A549 (cell line): ENCODE measurements at regions not wholly inside any gene's neighbourhood (a gene's known extent, or its start where the extent isn't known, plus 50 kb on each side); places are given as distances from the start of the nearest gene placed in this dataset.

Experiments used
- ATAC-seq, 2 experiments: fragments of 200-7000 bp in 1 of 2; fragments of >200 bp in 1 of 2; cut with Nextera tagmentation in 1 of 2; cut with Tn5 transposase in 1 of 2; 3 replicates each; pipeline versions ENCODE4 v1.8.0 to v1.9.1; 2018 to 2020; ENCODE audit warnings: mild to moderate bottlenecking in 1 of 2, moderate library complexity in 1 of 2
- CTCF ChIA-PET: fragments of 300-600 bp; sonication (Branson Sonifier 250); formaldehyde crosslinking; extraction: SDS; loops from one replicate; lab custom pipeline; 2021; ENCODE audit warnings: antibody characterized with exemption, inconsistent platforms; lab: Yijun Ruan, JAX
- POLR2A ChIA-PET: fragments of 350-600 bp; formaldehyde crosslinking; extraction: SDS; loops from one replicate; lab custom pipeline; 2021; ENCODE audit warnings: antibody characterized with exemption, inconsistent platforms; lab: Yijun Ruan, JAX
- DNase-seq, 2 experiments: peaks; one replicate each; pipeline versions ENCODE4 v3.0.0 to v3.0.0-alpha.2; 2011 to 2016; ENCODE audit warnings: low read depth in 1 of 2, low spot score in 1 of 2
- FAIRE-seq: peaks from 2 replicates; lab custom pipeline; 2011; peaks lifted over from hg19 to GRCh38; lab: Jason Lieb, UNC
- H3K27ac ChIP-seq, 2 experiments: fragments of >200 bp; sonication (Bioruptor Twin); formaldehyde crosslinking; 3 replicates each; pipeline ENCODE4 v1.5.1; 2016 to 2017
- H3K4me1 ChIP-seq: fragments of >200 bp; sonication (Bioruptor Twin); formaldehyde crosslinking; 3 replicates; pipeline ENCODE4 v1.6.1; 2016
- H3K4me2 ChIP-seq: fragments of >200 bp; sonication (Bioruptor Twin); formaldehyde crosslinking; 3 replicates; pipeline ENCODE4 v1.6.1; 2016
- H3K4me3 ChIP-seq: fragments of >200 bp; sonication (Bioruptor Twin); formaldehyde crosslinking; 3 replicates; pipeline ENCODE4 v1.5.1; 2016
- H3K9me3 ChIP-seq: fragments of >200 bp; sonication (Bioruptor Twin); formaldehyde crosslinking; 3 replicates; pipeline ENCODE4 v1.6.1; 2016
- EHF ChIP-seq: fragments of 250-450 bp; sonication (Bioruptor Pico); IDR thresholded peaks from 2 replicates; pipeline ENCODE4 v1.5.0; 2020; ENCODE audit warnings: mild to moderate bottlenecking
- EP300 ChIP-seq, 2 experiments: fragments of >200 bp; sonication (Bioruptor Twin); formaldehyde crosslinking; IDR thresholded peaks; 2 replicates in 1 of 2; 3 replicates in 1 of 2; pipeline ENCODE4 v1.6.1; 2016 to 2017
- FOSL2 ChIP-seq, 2 experiments: fragments of 450-650 bp in 1 of 2; fragments of >200 bp in 1 of 2; sonication (Bioruptor Twin) in 1 of 2; formaldehyde crosslinking; IDR thresholded peaks; 2 replicates each; pipeline versions ENCODE4 v1.5.0 to v1.6.1; 2016 to 2020; ENCODE audit warnings: mild to moderate bottlenecking in 1 of 2, moderate library complexity in 1 of 2
- GATA3 ChIP-seq: IDR thresholded peaks from 2 replicates; pipeline ENCODE4 v1.6.1; 2012; ENCODE audit warnings: borderline replicate concordance
- HDAC2 ChIP-seq: fragments of 200-600 bp; sonication (generic); IDR thresholded peaks from 2 replicates; pipeline ENCODE4 v1.6.1; 2016
- HMGXB4 ChIP-seq: fragments of 250-450 bp; sonication (Bioruptor Pico); IDR thresholded peaks from 2 replicates; pipeline ENCODE4 v1.5.0; 2021; ENCODE audit warnings: mild to moderate bottlenecking, moderate library complexity, borderline replicate concordance
- HOXA7 ChIP-seq: fragments of 250-450 bp; sonication (Bioruptor Pico); IDR thresholded peaks from 2 replicates; pipeline ENCODE4 v1.5.0; 2020; ENCODE audit warnings: mild to moderate bottlenecking, moderate library complexity
- HOXB13 ChIP-seq: fragments of 250-450 bp; sonication (Bioruptor Pico); IDR thresholded peaks from 2 replicates; pipeline ENCODE4 v1.5.0; 2020; ENCODE audit warnings: low read depth, mild to moderate bottlenecking, moderate library complexity
- KDM1A ChIP-seq: fragments of 200-600 bp; sonication (generic); IDR thresholded peaks from 2 replicates; pipeline ENCODE4 v1.6.1; 2016; ENCODE audit warnings: low read depth, mild to moderate bottlenecking
- KDM5A ChIP-seq: fragments of 200-600 bp; sonication (generic); IDR thresholded peaks from 2 replicates; pipeline ENCODE4 v1.6.1; 2016; ENCODE audit warnings: antibody characterized with exemption, mild to moderate bottlenecking
- MAZ ChIP-seq: fragments of 150-350 bp; IDR thresholded peaks from 2 replicates; pipeline ENCODE4 v1.6.1; 2014; ENCODE audit warnings: antibody characterized with exemption, low read depth, low read length, borderline replicate concordance
- NFE2L2 ChIP-seq: fragments of 150-350 bp; conservative IDR thresholded peaks from 2 replicates; pipeline ENCODE4 v1.6.1; 2014; ENCODE audit warnings: low read length
- NPAS2 ChIP-seq: fragments of 250-450 bp; sonication (Bioruptor Pico); IDR thresholded peaks from 2 replicates; pipeline ENCODE4 v1.8.0; 2022; ENCODE audit warnings: mild to moderate bottlenecking, moderate library complexity, borderline replicate concordance
- NR3C1 ChIP-seq: fragments of >200 bp; sonication (Bioruptor Twin); formaldehyde crosslinking; IDR thresholded peaks from 3 replicates; pipeline ENCODE4 v1.6.1; 2017
- PBX3 ChIP-seq: IDR thresholded peaks from 2 replicates; pipeline ENCODE4 v1.6.1; 2012
- RAD21 ChIP-seq, 2 experiments: fragments of >200 bp in 1 of 2; sonication (Bioruptor Twin) in 1 of 2; formaldehyde crosslinking in 1 of 2; IDR thresholded peaks in 1 of 2; conservative IDR thresholded peaks in 1 of 2; 2 replicates in 1 of 2; 3 replicates in 1 of 2; pipeline ENCODE4 v1.6.1; 2012 to 2018; ENCODE audit warnings: inconsistent platforms in 1 of 2
- TFCP2L1 ChIP-seq: fragments of 250-450 bp; sonication (Bioruptor Pico); IDR thresholded peaks from 2 replicates; pipeline ENCODE4 v1.5.0; 2021; ENCODE audit warnings: mild to moderate bottlenecking
- TP53 ChIP-seq: fragments of 250-450 bp; sonication (Bioruptor Pico); IDR thresholded peaks from 2 replicates; pipeline ENCODE4 v1.5.0; 2021; ENCODE audit warnings: mild to moderate bottlenecking, moderate library complexity
- ZC3H11A ChIP-seq: fragments of 450-650 bp; IDR thresholded peaks from 2 replicates; pipeline ENCODE4 v1.6.1; 2014; ENCODE audit warnings: antibody characterized with exemption, mild to moderate bottlenecking
- ZSCAN20 ChIP-seq: fragments of 250-450 bp; sonication (Bioruptor Pico); IDR thresholded peaks from 2 replicates; pipeline ENCODE4 v1.8.0; 2022; ENCODE audit warnings: mild to moderate bottlenecking, moderate library complexity
- WGBS: methylation state at CpG from one replicate; pipeline ENCODE4 v1.1.6; 2017; ENCODE audit errors: missing lambda C conversion rate; 5-methylcytosine and 5-hydroxymethylcytosine counted together
- TF ChIP-seq, protein P1 (sequence below): IDR thresholded peaks from 2 replicates; pipeline ENCODE4 v1.6.1; 2012; ENCODE audit warnings: low read depth, borderline replicate concordance
- TF ChIP-seq, protein P2 (sequence below): fragments of 250-450 bp; sonication (Bioruptor Pico); IDR thresholded peaks from 2 replicates; pipeline ENCODE4 v1.5.0; 2020; ENCODE audit warnings: low read depth, mild to moderate bottlenecking, moderate library complexity
- TF ChIP-seq, protein P3 (sequence below): fragments of 200-600 bp; sonication (generic); IDR thresholded peaks from 2 replicates; pipeline ENCODE4 v1.6.1; 2016; ENCODE audit warnings: antibody characterized with exemption, mild to moderate bottlenecking, moderate library complexity
- TF ChIP-seq, protein P4 (sequence below): fragments of >200 bp; sonication (Bioruptor Twin); formaldehyde crosslinking; IDR thresholded peaks from 2 replicates; pipeline ENCODE4 v1.6.1; 2016

DNA sequence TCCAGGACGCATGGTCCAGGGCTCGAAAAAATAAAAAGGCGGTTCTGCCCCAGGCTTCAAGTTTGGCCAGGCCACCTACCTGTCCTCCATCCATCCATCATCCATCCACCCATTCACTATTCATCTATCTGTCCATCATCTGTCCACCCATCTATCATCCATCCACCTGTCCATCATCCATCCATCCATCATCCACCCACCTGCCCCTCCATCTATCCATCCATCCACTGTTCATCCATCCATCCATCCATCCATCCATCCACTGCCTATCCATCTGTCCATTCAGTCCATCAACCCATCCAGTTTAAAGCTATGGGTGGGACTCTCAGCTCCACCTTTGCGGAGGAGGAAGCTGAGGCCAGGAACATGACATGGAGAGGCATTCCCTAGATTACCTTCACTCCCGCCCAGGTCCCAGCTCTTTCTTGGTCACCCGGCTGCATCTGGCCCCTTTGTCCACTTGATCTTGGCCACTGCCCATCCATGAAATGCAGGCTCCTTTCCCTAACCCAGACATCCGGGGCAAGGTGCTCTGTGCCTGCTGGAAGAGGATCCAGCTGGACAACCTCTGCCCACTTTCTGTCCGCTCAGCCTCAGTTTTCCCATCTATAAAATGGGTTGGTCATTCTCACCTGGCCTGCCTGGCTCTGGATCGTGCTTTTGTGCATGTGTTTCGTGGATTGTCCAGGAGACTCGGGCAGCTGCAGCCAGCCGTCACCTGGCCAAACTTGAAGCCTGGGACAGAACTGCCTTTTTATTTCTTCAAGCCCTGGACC, 236.0 kb upstream of the CIBAR2 start (continued):
- no peak for TF ChIP-seq HOXB13 (CRISPR knock-in tag)
- TF ChIP-seq, protein P1, sequence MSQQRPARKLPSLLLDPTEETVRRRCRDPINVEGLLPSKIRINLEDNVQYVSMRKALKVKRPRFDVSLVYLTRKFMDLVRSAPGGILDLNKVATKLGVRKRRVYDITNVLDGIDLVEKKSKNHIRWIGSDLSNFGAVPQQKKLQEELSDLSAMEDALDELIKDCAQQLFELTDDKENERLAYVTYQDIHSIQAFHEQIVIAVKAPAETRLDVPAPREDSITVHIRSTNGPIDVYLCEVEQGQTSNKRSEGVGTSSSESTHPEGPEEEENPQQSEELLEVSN = no peak

DNA sequence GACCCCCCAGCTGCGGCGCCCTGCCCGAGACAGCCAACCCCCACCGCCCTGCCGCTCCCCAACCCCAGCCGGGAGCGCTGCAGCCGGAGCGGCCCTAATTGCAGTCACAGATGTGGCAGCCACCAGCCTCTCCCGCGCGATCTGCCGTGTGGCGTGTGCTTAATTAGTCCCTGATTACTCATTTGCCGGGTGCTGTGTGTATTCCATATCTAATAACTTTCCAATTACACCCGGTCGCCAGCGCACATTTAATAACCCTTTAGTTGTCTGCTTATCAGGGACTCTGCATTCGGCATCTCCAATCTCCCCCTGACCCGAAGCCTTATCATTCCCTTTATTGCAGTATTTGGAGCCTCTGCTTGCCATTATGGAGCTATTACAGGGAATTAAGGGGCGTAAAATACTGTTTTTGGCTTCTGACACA, 236.7 kb upstream of the CIBAR2 start:
- no peak for TF ChIP-seq HDAC2
- no peak for TF ChIP-seq TP53 (CRISPR knock-in tag)
- no peak for TF ChIP-seq EP300 (IDR thresholded peaks at IDR 0.05)
- TF ChIP-seq MAZ = no peak
- TF ChIP-seq KDM1A = no peak
- no peak for TF ChIP-seq NPAS2
- TF ChIP-seq FOSL2 (IDR thresholded peaks at IDR 0.05) = no peak
- TF ChIP-seq FOSL2 (CRISPR knock-in tag; IDR thresholded peaks at IDR 0.05) = no peak
- TF ChIP-seq NR3C1 = no peak
- H3K9me3 ChIP-seq = no peaks in the 10 kb centered on the region
- POLR2A ChIA-PET = no interaction called here
- CTCF ChIA-PET = interaction anchor here (1.2 to 2.6 kb wide), 2 partner anchors 20 to 72 kb away, joined by 3 to 8 read pairs; no protein-coding TSS in a partner anchor
- ATAC-seq (no peak), DNase-seq (no peak), FAIRE-seq (no peak)
- peaks cover 13% of the 10 kb centered on the region for H3K4me1 ChIP-seq
- 93% methylated on average over 20 of the region's 21 CpGs for WGBS
- no peak overlapping the region for H3K4me2 ChIP-seq
- H3K4me3 ChIP-seq = no peak overlapping the region
- H3K27ac ChIP-seq = no peak overlapping the region

GRCh38 chr16:85349365-85350145, 237.3 kb upstream of the CIBAR2 start:
- no peak for DNase-seq
- FAIRE-seq = no peak
- Histone ChIP-seq H3K4me3 (no peak overlapping the region), H3K9me3 (no peaks in the 10 kb centered on the region), H3K4me1 (peaks cover 13% of the 10 kb centered on the region), H3K4me2 (no peak overlapping the region), H3K27ac (no peak overlapping the region)
- ATAC-seq = no peak
- ChIA-PET CTCF (interaction anchor here (5.6 kb wide), 1 partner anchor 19 kb away, joined by 38 read pairs; no protein-coding TSS in a partner anchor), POLR2A (no interaction called here)
- 78% methylated on average over 24 of the region's 26 CpGs for WGBS
- TF ChIP-seq ZSCAN20 (CRISPR knock-in tag) = no peak
- TF ChIP-seq NFE2L2 = no peak
- TF ChIP-seq PBX3 = no peak
- TF ChIP-seq EHF (CRISPR knock-in tag) = no peak
- TF ChIP-seq GATA3 = no peak
- TF ChIP-seq, protein P2, sequence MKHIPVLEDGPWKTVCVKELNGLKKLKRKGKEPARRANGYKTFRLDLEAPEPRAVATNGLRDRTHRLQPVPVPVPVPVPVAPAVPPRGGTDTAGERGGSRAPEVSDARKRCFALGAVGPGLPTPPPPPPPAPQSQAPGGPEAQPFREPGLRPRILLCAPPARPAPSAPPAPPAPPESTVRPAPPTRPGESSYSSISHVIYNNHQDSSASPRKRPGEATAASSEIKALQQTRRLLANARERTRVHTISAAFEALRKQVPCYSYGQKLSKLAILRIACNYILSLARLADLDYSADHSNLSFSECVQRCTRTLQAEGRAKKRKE (CRISPR knock-in tag) = no peak
- TF ChIP-seq ZC3H11A = no peak
- TF ChIP-seq HMGXB4 (CRISPR knock-in tag) = no peak
- TF ChIP-seq HOXA7 (CRISPR knock-in tag) = no peak
- no peak for TF ChIP-seq RAD21 (conservative IDR thresholded peaks at IDR 0.05 in 1 of 2, IDR thresholded peaks at IDR 0.05 in 1 of 2)
- TF ChIP-seq TP53 (CRISPR knock-in tag) = no peak
- TF ChIP-seq, protein P3, sequence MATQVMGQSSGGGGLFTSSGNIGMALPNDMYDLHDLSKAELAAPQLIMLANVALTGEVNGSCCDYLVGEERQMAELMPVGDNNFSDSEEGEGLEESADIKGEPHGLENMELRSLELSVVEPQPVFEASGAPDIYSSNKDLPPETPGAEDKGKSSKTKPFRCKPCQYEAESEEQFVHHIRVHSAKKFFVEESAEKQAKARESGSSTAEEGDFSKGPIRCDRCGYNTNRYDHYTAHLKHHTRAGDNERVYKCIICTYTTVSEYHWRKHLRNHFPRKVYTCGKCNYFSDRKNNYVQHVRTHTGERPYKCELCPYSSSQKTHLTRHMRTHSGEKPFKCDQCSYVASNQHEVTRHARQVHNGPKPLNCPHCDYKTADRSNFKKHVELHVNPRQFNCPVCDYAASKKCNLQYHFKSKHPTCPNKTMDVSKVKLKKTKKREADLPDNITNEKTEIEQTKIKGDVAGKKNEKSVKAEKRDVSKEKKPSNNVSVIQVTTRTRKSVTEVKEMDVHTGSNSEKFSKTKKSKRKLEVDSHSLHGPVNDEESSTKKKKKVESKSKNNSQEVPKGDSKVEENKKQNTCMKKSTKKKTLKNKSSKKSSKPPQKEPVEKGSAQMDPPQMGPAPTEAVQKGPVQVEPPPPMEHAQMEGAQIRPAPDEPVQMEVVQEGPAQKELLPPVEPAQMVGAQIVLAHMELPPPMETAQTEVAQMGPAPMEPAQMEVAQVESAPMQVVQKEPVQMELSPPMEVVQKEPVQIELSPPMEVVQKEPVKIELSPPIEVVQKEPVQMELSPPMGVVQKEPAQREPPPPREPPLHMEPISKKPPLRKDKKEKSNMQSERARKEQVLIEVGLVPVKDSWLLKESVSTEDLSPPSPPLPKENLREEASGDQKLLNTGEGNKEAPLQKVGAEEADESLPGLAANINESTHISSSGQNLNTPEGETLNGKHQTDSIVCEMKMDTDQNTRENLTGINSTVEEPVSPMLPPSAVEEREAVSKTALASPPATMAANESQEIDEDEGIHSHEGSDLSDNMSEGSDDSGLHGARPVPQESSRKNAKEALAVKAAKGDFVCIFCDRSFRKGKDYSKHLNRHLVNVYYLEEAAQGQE = no peak
- TF ChIP-seq, protein P4, sequence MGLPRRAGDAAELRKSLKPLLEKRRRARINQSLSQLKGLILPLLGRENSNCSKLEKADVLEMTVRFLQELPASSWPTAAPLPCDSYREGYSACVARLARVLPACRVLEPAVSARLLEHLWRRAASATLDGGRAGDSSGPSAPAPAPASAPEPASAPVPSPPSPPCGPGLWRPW = no peak
- no peak for TF ChIP-seq KDM1A
- TF ChIP-seq TFCP2L1 (CRISPR knock-in tag) = no peak
- no peak for TF ChIP-seq KDM5A
- TF ChIP-seq FOSL2 (IDR thresholded peaks at IDR 0.05) = no peak
- TF ChIP-seq FOSL2 (CRISPR knock-in tag; IDR thresholded peaks at IDR 0.05) = no peak
- no peak for TF ChIP-seq HDAC2
